OCI-LY7 (cell line): ENCODE measurements at regions not wholly inside any gene's neighbourhood (a gene's known extent, or its start where the extent isn't known, plus 50 kb on each side); places are given as distances from the start of the nearest gene placed in this dataset.

ENCODE experiments used
- BruUV-seq: library from RNA; stranded (reverse); fragments of 400-500 nt; replicated peaks from 2 replicates; lab custom pipeline; 2021; lab: Mats Ljungman, UMichigan
- CTCF ChIA-PET: fragments of 300-600 bp; sonication (Branson Sonifier 250); formaldehyde crosslinking; loops from one replicate; lab custom pipeline; 2022; ENCODE audit warnings: antibody characterized with exemption; ENCODE audit not compliant: unreplicated experiment; lab: Charles Lee
- POLR2A ChIA-PET: fragments of 300-600 bp; sonication (Branson Sonifier 250); formaldehyde crosslinking; loops from one replicate; lab custom pipeline; 2022; ENCODE audit warnings: antibody characterized with exemption; lab: Charles Lee
- DNase-seq: peaks from one replicate; pipeline ENCODE4 v3.0.0-alpha.2; 2015; ENCODE audit warnings: low spot score
- H2AFZ ChIP-seq: fragments of 200-600 bp; sonication (generic), shearing (Covaris generic); 2 replicates; pipeline ENCODE4 v1.6.1; 2014; ENCODE audit warnings: mild to moderate bottlenecking, antibody characterized with exemption, low read length, moderate library complexity
- H3K27ac ChIP-seq: fragments of 200-600 bp; sonication (generic); 2 replicates; pipeline ENCODE4 v1.5.1; 2014; ENCODE audit warnings: mixed run types, low read depth, mild to moderate bottlenecking, moderate library complexity, low read length, inconsistent platforms; ENCODE audit not compliant: poor library complexity, severe bottlenecking
- H3K36me3 ChIP-seq: fragments of 200-600 bp; sonication (generic); 2 replicates; pipeline ENCODE4 v1.6.1; 2014; ENCODE audit warnings: mild to moderate bottlenecking, antibody characterized with exemption, low read length, moderate library complexity, mixed read lengths; ENCODE audit not compliant: insufficient read depth
- H3K4me1 ChIP-seq: fragments of 200-600 bp; sonication (generic); 2 replicates; pipeline ENCODE4 v1.5.1; 2014; ENCODE audit warnings: mild to moderate bottlenecking, low read length; ENCODE audit not compliant: insufficient read depth, poor library complexity, severe bottlenecking
- H3K4me2 ChIP-seq: fragments of 200-600 bp; sonication (generic); 2 replicates; pipeline ENCODE4 v1.6.1; 2014; ENCODE audit warnings: mild to moderate bottlenecking, low read length
- H3K4me3 ChIP-seq: fragments of 200-600 bp; sonication (generic); 2 replicates; pipeline ENCODE4 v1.5.1; 2014; ENCODE audit warnings: mild to moderate bottlenecking, low read depth, low read length; ENCODE audit not compliant: poor library complexity, severe bottlenecking
- H3K79me2 ChIP-seq: fragments of 200-600 bp; sonication (generic); 2 replicates; pipeline ENCODE4 v1.6.1; 2016; ENCODE audit warnings: low read depth, mild to moderate bottlenecking, low read length, moderate library complexity, mixed read lengths; ENCODE audit not compliant: insufficient read depth
- H3K9me2 ChIP-seq: fragments of 200-600 bp; sonication (generic); 2 replicates; pipeline ENCODE4 v1.6.1; 2016; ENCODE audit warnings: mild to moderate bottlenecking, low read length, mixed read lengths; ENCODE audit not compliant: insufficient read depth
- H3K9me3 ChIP-seq: fragments of 200-600 bp; sonication (generic); 2 replicates; pipeline ENCODE4 v1.6.1; 2014; ENCODE audit warnings: mild to moderate bottlenecking, mixed run types, low read length, mixed read lengths
- H4K20me1 ChIP-seq: fragments of 200-600 bp; sonication (generic); 2 replicates; pipeline ENCODE4 v1.6.1; 2014; ENCODE audit warnings: mild to moderate bottlenecking, antibody characterized with exemption, low read length, moderate library complexity, mixed read lengths; ENCODE audit not compliant: insufficient read depth
- CTCF ChIP-seq: fragments of 200-600 bp; sonication (generic); conservative IDR thresholded peaks from 2 replicates; pipeline ENCODE4 v1.5.1; 2014; ENCODE audit warnings: mild to moderate bottlenecking, antibody characterized with exemption, low read length, moderate library complexity, mixed read lengths
- EZH2phosphoT487 ChIP-seq: fragments of 200-600 bp; sonication (generic); IDR thresholded peaks from 2 replicates; pipeline ENCODE4 v1.6.1; 2018; ENCODE audit warnings: low read depth, borderline replicate concordance, mild to moderate bottlenecking, mixed run types, antibody characterized with exemption, low read length, moderate library complexity, mixed read lengths
- intact Hi-C: fragments of 100-400 bp; cut with micrococcal nuclease; formaldehyde crosslinking; loops from one replicate; pipeline ENCODE4 v1.10.0; 2022; ENCODE audit not compliant: unreplicated experiment

- H3K4me1 ChIP-seq: no peaks in the 10 kb centered on the region
- H3K9me2 ChIP-seq: no peaks in the 10 kb centered on the region
- no peaks in the 10 kb centered on the region for H3K9me3 ChIP-seq
- no peak overlapping the region for H3K4me2 ChIP-seq
- H3K27ac ChIP-seq: no peak overlapping the region
- intact Hi-C loops: loop anchor here (5.0 kb wide), 1 partner anchor 153 kb away; no protein-coding TSS in a partner anchor
- no TSS peak for BruUV-seq
- H2AFZ ChIP-seq: no peak overlapping the region
- peak; percentile 25 for DNase-seq
- no peaks in the 10 kb centered on the region for H4K20me1 ChIP-seq
- POLR2A ChIA-PET: no interaction called here
- CTCF ChIA-PET: no interaction called here
- H3K79me2 ChIP-seq: no peaks in the 10 kb centered on the region
- H3K36me3 ChIP-seq: no peaks in the 10 kb centered on the region
- H3K4me3 ChIP-seq: no peak overlapping the region
- TF ChIP-seq CTCF (peak; percentile 81), EZH2phosphoT487 (no peak)
Observed at GRCh38 chr17:71959154-71959553, 161.7 kb upstream of the SOX9 start.

- no peaks in the 10 kb centered on the region for H4K20me1 ChIP-seq
- no peak overlapping the region for H3K4me3 ChIP-seq
- no peaks in the 10 kb centered on the region for H3K9me2 ChIP-seq
- TF ChIP-seq CTCF (no peak), EZH2phosphoT487 (no peak)
- no peak overlapping the region for H3K4me2 ChIP-seq
- intact Hi-C loops: no loop called here
- H3K9me3 ChIP-seq: no peaks in the 10 kb centered on the region
- H3K79me2 ChIP-seq: no peaks in the 10 kb centered on the region
- DNase-seq: no peak
- no peaks in the 10 kb centered on the region for H3K4me1 ChIP-seq
- CTCF ChIA-PET: no interaction called here
- POLR2A ChIA-PET: interaction anchor here (0.6 kb wide), 1 partner anchor 25 kb away, joined by 3 read pairs; no protein-coding TSS in a partner anchor
- no peak overlapping the region for H3K27ac ChIP-seq
- H2AFZ ChIP-seq: no peak overlapping the region
- no TSS peak for BruUV-seq
- no peaks in the 10 kb centered on the region for H3K36me3 ChIP-seq
Observed at GRCh38 chr17:71963351-71963750, 157.5 kb upstream of the SOX9 start.

- TF ChIP-seq EZH2phosphoT487 (no peak), CTCF (no peak)
- Histone ChIP-seq H3K4me2 (no peak overlapping the region), H2AFZ (no peak overlapping the region), H3K9me3 (no peaks in the 10 kb centered on the region), H3K9me2 (no peaks in the 10 kb centered on the region), H3K4me3 (no peak overlapping the region), H3K4me1 (no peaks in the 10 kb centered on the region), H3K27ac (no peak overlapping the region), H3K36me3 (no peaks in the 10 kb centered on the region), H4K20me1 (no peaks in the 10 kb centered on the region), H3K79me2 (no peaks in the 10 kb centered on the region)
- BruUV-seq: no TSS peak
- no peak for DNase-seq
- intact Hi-C loops: no loop called here
- POLR2A ChIA-PET: interaction anchor here (0.6 to 0.7 kb wide), 2 partner anchors 25 to 38 kb away, joined by 3 read pairs; no protein-coding TSS in a partner anchor
- CTCF ChIA-PET: no interaction called here
Observed at GRCh38 chr17:71963791-71964190, 157.0 kb upstream of the SOX9 start.
